Mesendoderm (in vitro differentiated cells): ENCODE measurements at regions not wholly inside any gene's neighbourhood (a gene's known extent, or its start where the extent isn't known, plus 50 kb on each side); places are given as distances from the start of the nearest gene placed in this dataset.
A peak's percentile ranks its signal among the peaks of the same experiment; 100 is the strongest.
"Not testable (repeated sequence)": the region's sequence is repeated elsewhere in the genome, so short reads cannot be mapped to it uniquely, and the experiment has no call there.

Source experiments
- DNase-seq: peaks from one replicate; pipeline ENCODE4 v3.0.0; 2013
- H2AK5ac ChIP-seq: 2 replicates; pipeline ENCODE4 v1.6.1; 2013; ENCODE audit warnings: low read length, inconsistent platforms
- H2BK120ac ChIP-seq: 2 replicates; pipeline ENCODE4 v1.6.1; 2013; ENCODE audit warnings: low read depth, mild to moderate bottlenecking, low read length, moderate library complexity, mixed read lengths
- H2BK15ac ChIP-seq: replicated peaks from 2 replicates; pipeline ENCODE4 v1.6.1; 2013; ENCODE audit warnings: low read depth, mild to moderate bottlenecking, moderate library complexity
- H2BK5ac ChIP-seq: 2 replicates; pipeline ENCODE4 v1.6.1; 2013; ENCODE audit warnings: low read length, inconsistent platforms
- H3K18ac ChIP-seq: 2 replicates; pipeline ENCODE4 v1.6.1; 2013; ENCODE audit warnings: mild to moderate bottlenecking, low read length, mixed read lengths
- H3K23ac ChIP-seq: one replicate; pipeline ENCODE4 v1.6.1; 2013; ENCODE audit warnings: low read length
- H3K27ac ChIP-seq: 2 replicates; pipeline ENCODE4 v1.5.1; 2013; ENCODE audit warnings: low read depth, mild to moderate bottlenecking, inconsistent platforms, low read length, moderate library complexity
- H3K27me3 ChIP-seq: 2 replicates; pipeline ENCODE4 v1.6.1; 2013; ENCODE audit warnings: low read length, control low read depth, mild to moderate bottlenecking, inconsistent platforms; ENCODE audit not compliant: insufficient read depth, poor library complexity
- H3K36me3 ChIP-seq: 2 replicates; pipeline ENCODE4 v1.6.1; 2013; ENCODE audit warnings: low read length, inconsistent platforms; ENCODE audit not compliant: control insufficient read depth, insufficient read depth
- H3K4ac ChIP-seq: one replicate; pipeline ENCODE4 v1.6.1; 2013; ENCODE audit warnings: low read depth, mild to moderate bottlenecking, low read length, moderate library complexity
- H3K4me1 ChIP-seq: 2 replicates; pipeline ENCODE4 v1.6.1; 2013; ENCODE audit warnings: low read depth, low read length, inconsistent platforms; ENCODE audit not compliant: control insufficient read depth
- H3K4me2 ChIP-seq: 2 replicates; pipeline ENCODE4 v1.6.1; 2013; ENCODE audit warnings: low read length
- H3K4me3 ChIP-seq: 2 replicates; pipeline ENCODE4 v1.5.1; 2013; ENCODE audit warnings: mild to moderate bottlenecking, low read length
- H3K56ac ChIP-seq: one replicate; pipeline ENCODE4 v1.6.1; 2013; ENCODE audit warnings: low read length
- H3K79me1 ChIP-seq: 2 replicates; pipeline ENCODE4 v1.6.1; 2013; ENCODE audit warnings: low read length, inconsistent platforms
- H3K79me2 ChIP-seq: 2 replicates; pipeline ENCODE4 v1.6.1; 2013; ENCODE audit warnings: mild to moderate bottlenecking, low read length; ENCODE audit not compliant: control insufficient read depth, insufficient read depth
- H3K9ac ChIP-seq: 2 replicates; pipeline ENCODE4 v1.6.1; 2013; ENCODE audit warnings: low read length, inconsistent platforms
- H4K5ac ChIP-seq: one replicate; pipeline ENCODE4 v1.6.1; 2013; ENCODE audit warnings: low read length
- H4K8ac ChIP-seq: one replicate; pipeline ENCODE4 v1.6.1; 2013; ENCODE audit warnings: low read depth, mild to moderate bottlenecking, control low read depth, low read length, moderate library complexity
- WGBS: extraction: QIAGEN DNeasy Blood & Tissue Kit; methylation state at CpG from one replicate; pipeline ENCODE4 v1.1.7; 2013; ENCODE audit warnings: low lambda C conversion rate, missing lambda C conversion rate; ENCODE audit not compliant: insufficient coverage; ENCODE audit errors: extremely low coverage; 5-methylcytosine and 5-hydroxymethylcytosine counted together

GRCh38 chr2:223182356-223182755 lies 130.4 kb downstream of the KCNE4 start:
- Histone ChIP-seq H3K4me2 (no peak overlapping the region), H4K5ac (no peak overlapping the region), H3K18ac (no peak overlapping the region), H3K36me3 (no peaks in the 10 kb centered on the region), H3K27me3 (no peaks in the 10 kb centered on the region), H3K4ac (no peak overlapping the region), H3K79me2 (no peaks in the 10 kb centered on the region), H3K56ac (no peak overlapping the region), H2AK5ac (no peak overlapping the region), H3K27ac (no peak overlapping the region), H2BK5ac (no peak overlapping the region), H2BK120ac (no peak overlapping the region), H3K4me3 (no peak overlapping the region), H4K8ac (no peak overlapping the region), H3K4me1 (no peaks in the 10 kb centered on the region), H2BK15ac (no peak overlapping the region), H3K79me1 (no peaks in the 10 kb centered on the region), H3K9ac (no peak overlapping the region), H3K23ac (no peak overlapping the region)
- no CpG with 5 or more reads among the region's 2 CpGs for WGBS
- DNase-seq = no peak

- H2BK5ac ChIP-seq = no peak overlapping the region
- H3K27me3 ChIP-seq = no peaks in the 10 kb centered on the region
- no peak overlapping the region for H3K4ac ChIP-seq
- no peaks in the 10 kb centered on the region for H3K79me1 ChIP-seq
- H4K5ac ChIP-seq = no peak overlapping the region
- no peak for DNase-seq
- H2BK120ac ChIP-seq = no peak overlapping the region
- no peak overlapping the region for H4K8ac ChIP-seq
- H3K4me3 ChIP-seq = no peak overlapping the region
- H3K79me2 ChIP-seq = no peaks in the 10 kb centered on the region
- H3K4me2 ChIP-seq = no peak overlapping the region
- H3K9ac ChIP-seq = no peak overlapping the region
- H2AK5ac ChIP-seq = no peak overlapping the region
- H3K56ac ChIP-seq = no peak overlapping the region
- no peak overlapping the region for H3K18ac ChIP-seq
- no peaks in the 10 kb centered on the region for H3K4me1 ChIP-seq
- H3K36me3 ChIP-seq = no peaks in the 10 kb centered on the region
- no peak overlapping the region for H3K23ac ChIP-seq
- H2BK15ac ChIP-seq = no peak overlapping the region
- WGBS = no CpG with 5 or more reads among the region's 4 CpGs
- H3K27ac ChIP-seq = no peak overlapping the region
Observed at GRCh38 chr2:223185638-223186037, 133.6 kb downstream of the KCNE4 start.

GRCh38 chr2:223187256-223187655 lies 135.3 kb downstream of the KCNE4 start:
- H3K9ac ChIP-seq = no peak overlapping the region
- no peaks in the 10 kb centered on the region for H3K79me2 ChIP-seq
- no peak overlapping the region for H2BK15ac ChIP-seq
- H2BK120ac ChIP-seq = no peak overlapping the region
- H3K27me3 ChIP-seq = no peaks in the 10 kb centered on the region
- H2AK5ac ChIP-seq = no peak overlapping the region
- no peaks in the 10 kb centered on the region for H3K4me1 ChIP-seq
- H3K56ac ChIP-seq = no peak overlapping the region
- H3K79me1 ChIP-seq = no peaks in the 10 kb centered on the region
- H3K4me2 ChIP-seq = no peak overlapping the region
- no peak overlapping the region for H3K4me3 ChIP-seq
- no peaks in the 10 kb centered on the region for H3K36me3 ChIP-seq
- WGBS = no CpG with 5 or more reads among the region's 3 CpGs
- no peak overlapping the region for H3K4ac ChIP-seq
- no peak overlapping the region for H3K23ac ChIP-seq
- H4K8ac ChIP-seq = no peak overlapping the region
- H4K5ac ChIP-seq = no peak overlapping the region
- no peak overlapping the region for H3K18ac ChIP-seq
- no peak overlapping the region for H2BK5ac ChIP-seq
- no peak for DNase-seq
- H3K27ac ChIP-seq = no peak overlapping the region

- DNase-seq = peak; percentile 73
Observed at GRCh38 chr2:223190561-223191206, 138.7 kb downstream of the KCNE4 start.

GRCh38 chr2:223196331-223196730 lies 144.3 kb downstream of the KCNE4 start:
- Histone ChIP-seq H2BK5ac (no peak overlapping the region), H3K23ac (no peak overlapping the region), H3K36me3 (no peaks in the 10 kb centered on the region), H4K5ac (no peak overlapping the region), H3K27ac (no peak overlapping the region), H3K9ac (no peak overlapping the region), H3K4me2 (no peak overlapping the region), H3K79me1 (no peaks in the 10 kb centered on the region), H3K56ac (no peak overlapping the region), H4K8ac (no peak overlapping the region), H2BK15ac (no peak overlapping the region), H3K27me3 (no peaks in the 10 kb centered on the region), H3K4me3 (no peak overlapping the region), H2AK5ac (no peak overlapping the region), H3K18ac (no peak overlapping the region), H2BK120ac (no peak overlapping the region), H3K79me2 (no peaks in the 10 kb centered on the region), H3K4me1 (no peaks in the 10 kb centered on the region), H3K4ac (no peak overlapping the region)
- no peak for DNase-seq
- no CpG with 5 or more reads among the region's 5 CpGs for WGBS

More at GRCh38 chr2:223190561-223191206, 138.7 kb downstream of the KCNE4 start:
- H3K4me1 ChIP-seq, H2BK120ac ChIP-seq, H4K5ac ChIP-seq, H4K8ac ChIP-seq, H3K27ac ChIP-seq, H3K79me1 ChIP-seq, H2BK15ac ChIP-seq, H3K56ac ChIP-seq, H3K36me3 ChIP-seq, H3K4me2 ChIP-seq, H3K27me3 ChIP-seq, H2BK5ac ChIP-seq, H3K4me3 ChIP-seq, H2AK5ac ChIP-seq, H3K18ac ChIP-seq, H3K23ac ChIP-seq, H3K9ac ChIP-seq, H3K4ac ChIP-seq, H3K79me2 ChIP-seq: not testable (repeated sequence)
- no CpG with 5 or more reads among the region's 10 CpGs for WGBS

GRCh38 chr2:223197046-223197445 lies 145.1 kb downstream of the KCNE4 start:
- H3K56ac ChIP-seq = no peak overlapping the region
- H3K4ac ChIP-seq = no peak overlapping the region
- H3K4me1 ChIP-seq = no peaks in the 10 kb centered on the region
- no peak overlapping the region for H3K18ac ChIP-seq
- H2AK5ac ChIP-seq = no peak overlapping the region
- H3K4me2 ChIP-seq = no peak overlapping the region
- H3K9ac ChIP-seq = no peak overlapping the region
- H3K36me3 ChIP-seq = no peaks in the 10 kb centered on the region
- no peak overlapping the region for H3K27ac ChIP-seq
- H3K27me3 ChIP-seq = no peaks in the 10 kb centered on the region
- DNase-seq = no peak
- no peak overlapping the region for H4K5ac ChIP-seq
- no CpG with 5 or more reads among the region's 2 CpGs for WGBS
- no peak overlapping the region for H3K4me3 ChIP-seq
- H4K8ac ChIP-seq = no peak overlapping the region
- no peak overlapping the region for H3K23ac ChIP-seq
- H2BK15ac ChIP-seq = no peak overlapping the region
- no peak overlapping the region for H2BK5ac ChIP-seq
- no peaks in the 10 kb centered on the region for H3K79me1 ChIP-seq
- H2BK120ac ChIP-seq = no peak overlapping the region
- no peaks in the 10 kb centered on the region for H3K79me2 ChIP-seq
